IPS-NIHi7 (cell line): ENCODE measurements at regions not wholly inside any gene's neighbourhood (a gene's known extent, or its start where the extent isn't known, plus 50 kb on each side); places are given as distances from the start of the nearest gene placed in this dataset.

Source experiments
- DNase-seq: peaks from one replicate; pipeline ENCODE4 v3.0.0; 2012; ENCODE audit warnings: mixed read lengths; ENCODE audit errors: extremely low spot score

DNA sequence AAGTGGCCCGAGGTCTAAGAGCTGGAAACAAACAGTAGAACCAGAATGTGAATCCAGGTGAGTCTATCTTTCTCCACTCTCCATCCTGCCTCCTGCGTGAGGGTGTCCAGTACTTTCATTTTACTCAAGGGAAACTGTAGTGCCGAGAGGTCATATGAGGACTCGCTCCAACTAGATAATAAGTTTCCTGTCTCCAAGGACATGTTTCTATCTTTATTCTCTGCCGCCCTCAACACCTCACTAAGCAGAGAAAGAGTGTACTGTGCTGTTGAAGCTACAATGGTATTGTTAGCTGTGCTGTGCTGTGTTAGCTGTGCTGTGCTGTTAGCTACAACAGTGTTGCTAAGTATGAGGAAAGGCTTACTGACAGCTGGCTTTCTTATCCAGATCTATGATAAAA lies 137.9 kb upstream of the COL8A1 start:
- DNase-seq = no peak

DNA sequence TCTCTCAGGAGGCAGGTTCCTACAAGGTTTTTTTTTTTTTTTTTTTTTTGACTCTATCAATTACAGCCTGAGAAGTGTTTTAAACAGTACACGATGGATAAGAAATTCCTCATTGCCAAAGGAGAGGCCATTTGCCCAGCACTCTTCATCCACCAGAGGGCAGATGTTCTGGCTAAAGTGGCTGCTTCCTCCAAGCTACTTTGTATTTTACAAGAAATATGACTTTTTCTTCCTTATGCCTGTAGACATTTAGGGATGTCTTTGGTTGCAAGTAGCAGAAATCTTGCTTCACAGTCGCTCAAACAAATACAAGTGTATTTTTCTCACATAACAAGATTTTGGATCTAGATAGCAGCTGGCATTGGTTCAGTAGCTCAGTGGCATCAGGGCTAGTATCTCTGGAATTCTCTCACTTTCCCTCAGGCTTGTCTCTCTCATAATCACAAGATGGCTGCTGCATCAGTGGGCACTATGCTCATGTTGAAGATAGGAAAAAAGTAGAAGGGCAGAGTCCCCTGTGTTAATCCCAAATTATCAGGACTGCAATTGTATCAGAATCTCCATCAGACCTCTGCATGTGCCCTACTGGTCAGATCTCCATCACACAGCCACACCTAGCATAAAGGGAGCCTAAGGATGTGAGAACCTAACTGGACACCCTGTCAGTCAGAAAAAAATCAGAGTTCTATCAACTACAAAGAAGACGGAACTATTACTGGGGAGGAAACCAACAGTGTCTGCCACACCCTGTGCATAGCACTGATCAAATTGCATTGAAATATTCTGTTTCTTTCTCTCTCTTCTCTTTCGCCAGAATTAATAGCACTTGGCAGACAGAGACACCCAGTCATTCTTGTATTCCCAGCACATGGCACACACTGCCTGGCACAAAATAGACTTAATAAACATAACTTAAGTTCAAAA lies 138.9 kb upstream of the COL8A1 start:
- peak; percentile 50 for DNase-seq

DNA sequence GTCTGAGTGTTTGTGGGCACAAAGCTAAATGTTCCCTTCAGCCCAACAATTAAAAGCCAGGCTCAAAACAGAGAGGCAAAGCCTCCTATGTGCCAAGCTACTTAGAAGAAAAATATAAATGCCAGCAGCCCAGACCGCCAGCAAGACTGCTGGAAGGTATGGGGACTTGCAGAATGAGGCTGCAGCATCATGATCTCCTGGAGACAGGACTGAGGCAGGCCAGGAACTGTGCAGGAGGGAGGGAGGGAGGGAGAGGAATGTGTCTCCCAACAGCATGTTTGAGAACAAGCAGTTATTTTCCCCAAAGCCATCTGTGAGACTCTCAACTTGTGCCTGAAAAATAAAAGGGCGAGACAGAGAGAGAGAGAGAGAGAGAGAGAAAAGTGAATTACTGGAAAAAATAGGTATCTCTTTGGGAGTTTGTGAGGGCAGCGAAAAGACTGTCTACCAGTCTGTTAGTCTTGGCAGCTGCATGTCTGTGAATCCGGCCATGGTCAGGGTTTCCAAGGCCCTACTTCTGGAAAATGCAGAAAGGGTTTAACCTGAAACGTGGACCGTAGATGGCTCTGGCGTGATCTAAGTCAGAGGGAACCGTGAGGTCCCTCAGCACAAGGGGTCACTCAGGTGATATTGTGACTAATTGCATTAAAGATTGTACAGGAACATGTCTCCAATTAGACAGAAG lies 139.7 kb upstream of the COL8A1 start:
- DNase-seq = no peak

DNA sequence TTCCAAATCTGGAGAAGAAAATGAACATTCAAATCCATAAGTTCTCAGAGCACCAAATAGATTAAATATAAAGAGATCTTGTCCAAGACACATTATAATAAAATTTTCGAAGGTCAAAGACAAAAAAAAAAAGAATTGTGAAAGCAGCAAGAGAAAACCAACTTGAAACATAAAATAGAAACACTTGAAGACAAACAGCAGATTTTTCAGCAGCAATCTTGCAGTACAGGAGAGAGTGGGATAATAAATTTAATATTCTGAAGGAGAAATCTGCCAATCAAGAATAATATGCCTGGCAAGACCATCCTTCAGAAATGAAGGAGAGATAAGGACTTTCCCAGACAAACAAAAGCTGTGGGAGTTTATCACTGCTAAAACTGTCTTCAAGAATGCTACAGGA lies 150.5 kb upstream of the COL8A1 start:
- DNase-seq = no peak

DNA sequence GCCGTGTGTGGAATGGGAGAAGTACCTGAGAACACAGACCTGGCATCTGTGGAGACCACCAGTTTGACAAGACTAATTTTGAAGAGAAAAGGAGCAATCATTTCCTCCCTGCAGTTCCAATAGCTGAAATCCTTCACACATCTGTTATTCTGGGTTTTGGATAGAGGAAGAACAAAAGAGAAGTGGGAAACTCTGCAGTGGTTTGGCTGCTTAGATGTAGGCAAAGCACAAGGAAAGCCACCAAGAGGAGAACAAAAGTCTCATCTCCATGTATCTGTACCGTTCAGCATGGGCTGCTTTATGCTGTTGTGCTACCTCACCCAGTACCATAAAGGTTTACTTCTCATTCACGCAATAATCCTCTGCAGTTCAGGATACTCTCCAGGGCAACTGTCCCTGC lies 153.1 kb upstream of the COL8A1 start:
- no peak for DNase-seq

DNA sequence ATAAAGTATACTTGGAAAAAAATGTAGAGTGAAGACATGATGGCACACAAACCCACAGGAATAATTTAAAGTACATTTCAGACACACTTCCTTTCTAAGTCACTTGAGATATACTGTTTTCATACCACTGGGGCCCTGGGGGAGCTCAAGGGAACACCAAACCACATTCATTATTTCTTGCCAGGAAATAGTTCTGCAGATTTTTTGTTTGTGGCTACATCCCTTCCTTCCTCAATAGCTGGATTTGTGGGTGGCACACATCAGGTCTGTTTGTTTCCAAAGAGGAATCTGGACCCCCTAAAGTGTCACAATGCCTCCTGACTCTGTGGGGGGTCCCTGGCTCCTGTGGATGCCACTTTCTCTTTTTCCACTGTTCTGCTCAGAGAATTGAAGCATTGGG lies 153.5 kb upstream of the COL8A1 start:
- DNase-seq = no peak

DNA sequence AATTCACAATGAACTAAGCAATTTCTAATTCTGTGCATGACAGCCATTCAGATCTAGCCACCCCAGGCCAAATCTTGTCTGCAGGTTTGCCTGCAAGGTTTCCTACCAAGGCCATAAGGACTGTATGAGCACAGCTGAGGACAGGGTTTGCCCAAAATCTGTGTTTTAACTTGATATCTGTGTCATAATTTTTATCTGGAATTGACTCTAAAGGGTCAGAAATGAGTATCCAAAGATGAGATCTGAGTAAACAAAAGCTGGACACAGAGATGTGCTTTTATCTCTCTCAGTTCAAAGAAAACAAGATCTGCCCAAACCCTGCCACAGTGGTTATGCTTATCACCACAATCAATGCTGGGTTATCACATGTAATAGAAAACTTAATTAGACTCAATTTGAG lies 154.6 kb upstream of the COL8A1 start:
- no peak for DNase-seq

DNA sequence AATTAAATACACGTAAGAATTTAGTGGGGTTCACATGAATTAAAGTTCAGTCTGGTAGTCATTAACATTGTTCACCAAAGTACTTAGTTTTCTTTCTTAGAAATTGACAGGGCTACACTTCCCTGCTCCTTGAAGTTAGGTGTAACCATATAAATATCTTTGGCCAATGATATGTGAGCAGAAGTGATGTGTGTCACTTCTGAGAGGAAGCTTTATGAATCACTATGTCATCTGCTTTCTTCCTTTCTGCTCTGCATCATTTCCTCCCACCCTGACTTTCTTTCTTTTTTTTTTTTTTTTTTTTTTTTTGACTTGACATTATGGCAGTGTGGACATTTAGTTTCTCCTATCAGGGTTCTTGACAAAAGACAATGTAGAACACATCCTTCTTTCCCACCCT lies 156.2 kb upstream of the COL8A1 start:
- DNase-seq = no peak

DNA sequence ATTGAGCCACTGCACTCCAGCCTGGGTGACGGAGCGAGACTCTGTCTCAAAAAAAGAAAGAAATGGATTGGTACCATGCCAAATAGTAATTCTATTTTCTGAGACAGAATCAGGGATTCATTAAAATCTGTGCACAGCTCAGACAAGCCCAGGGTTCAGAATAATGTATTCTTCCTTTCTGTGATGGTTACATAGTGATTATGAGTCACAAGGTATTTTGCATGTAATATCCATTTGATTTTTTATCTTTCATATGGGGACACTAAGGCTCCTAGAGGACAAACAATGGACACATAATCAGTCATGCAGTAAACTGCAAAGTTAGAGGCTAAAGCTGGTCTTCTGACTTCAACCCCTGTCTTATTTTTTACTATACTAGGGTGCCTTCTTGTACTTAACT lies 156.8 kb upstream of the COL8A1 start:
- no peak for DNase-seq

DNA sequence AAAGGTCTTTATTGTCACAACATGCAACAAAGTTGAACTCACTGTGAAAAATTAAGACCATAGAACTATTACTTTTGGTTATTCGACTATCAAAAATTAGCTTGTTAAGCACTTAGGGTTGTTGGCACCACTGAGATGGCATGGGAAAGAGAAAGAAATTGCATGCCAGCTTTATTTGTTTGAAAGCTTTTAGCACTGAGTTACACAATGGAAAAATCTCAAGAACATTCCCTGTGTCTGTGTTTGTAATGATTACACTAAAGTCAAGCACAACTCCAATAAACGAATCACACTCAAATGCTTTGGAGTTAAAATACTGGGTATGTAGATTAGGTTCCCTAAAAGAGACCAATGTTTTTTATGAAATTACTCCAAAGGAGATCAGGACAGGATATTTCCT lies 158.6 kb upstream of the COL8A1 start:
- no peak for DNase-seq

DNA sequence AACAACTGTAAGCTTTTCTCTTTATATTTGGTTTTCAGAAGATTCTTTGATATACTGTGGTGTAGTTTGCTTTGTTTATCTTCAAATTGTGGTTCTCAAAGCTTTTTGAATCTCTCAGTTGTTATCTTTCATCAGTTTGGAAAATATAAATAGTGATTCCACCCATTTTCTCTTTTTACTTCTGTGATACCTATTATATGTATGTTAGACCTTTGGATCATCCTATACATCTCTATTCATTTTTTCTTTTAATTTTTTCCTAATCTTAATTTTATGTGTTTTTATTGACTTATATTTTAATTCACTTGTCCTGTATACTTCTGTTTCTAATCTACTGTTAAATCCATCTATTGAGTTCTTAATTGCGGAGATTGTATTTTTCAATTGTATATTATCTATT lies 160.7 kb upstream of the COL8A1 start:
- no peak for DNase-seq

DNA sequence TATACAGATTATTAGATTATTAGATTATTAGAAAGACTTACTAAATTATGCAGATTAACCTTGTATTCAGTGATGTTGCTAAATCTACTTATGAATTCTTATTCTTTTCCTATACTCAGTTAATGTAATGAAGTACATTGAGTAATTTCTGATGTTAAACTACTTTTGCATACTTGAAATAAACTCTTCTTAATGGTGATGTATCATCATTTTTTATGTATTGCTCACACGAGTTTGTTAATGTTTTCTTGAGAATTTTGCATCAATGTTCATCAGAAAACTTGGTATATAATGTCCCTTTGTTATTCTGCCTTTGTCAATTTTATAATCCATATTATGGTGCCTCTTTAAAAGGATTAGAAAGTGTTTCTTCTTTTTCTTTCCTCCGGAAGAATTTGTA lies 163.2 kb upstream of the COL8A1 start:
- no peak for DNase-seq

DNA sequence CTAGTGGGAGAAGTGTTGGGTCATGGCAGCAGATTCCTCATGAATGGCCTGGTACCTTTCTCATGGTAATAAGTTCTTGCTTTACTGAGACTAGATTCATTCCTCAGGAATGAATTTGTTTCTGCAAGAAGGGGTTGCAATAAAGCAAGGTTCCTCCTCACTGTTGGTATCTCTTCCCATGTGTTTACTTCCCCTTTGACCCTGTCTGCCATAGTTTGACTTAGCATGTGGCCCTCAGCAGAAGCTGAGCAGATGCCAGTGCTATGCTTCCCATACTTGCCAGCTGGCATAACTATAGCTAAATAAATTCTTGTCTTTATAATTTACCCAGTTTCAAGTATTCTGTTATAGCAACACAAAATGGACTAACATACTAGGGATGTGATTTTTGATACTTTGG lies 163.6 kb upstream of the COL8A1 start:
- DNase-seq = no peak

DNA sequence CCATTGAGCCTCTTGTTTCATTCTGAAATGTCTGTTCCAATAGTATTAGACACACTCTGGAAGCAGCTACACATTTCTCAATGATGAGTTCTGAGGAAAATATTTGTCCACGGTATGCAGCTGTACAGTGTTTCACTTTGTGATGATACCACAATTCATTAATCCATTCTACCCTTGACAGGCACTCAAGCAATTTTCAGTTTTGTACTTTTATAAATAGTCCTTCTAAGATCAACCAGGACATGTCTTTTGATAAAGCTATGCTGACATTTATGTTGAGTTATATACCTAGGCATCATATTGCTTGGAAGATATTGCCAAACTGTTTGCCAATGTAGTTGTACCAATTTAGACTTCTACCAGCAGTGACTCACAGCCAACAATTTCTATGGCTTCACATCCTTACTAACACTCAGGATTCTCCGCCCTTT lies 165.1 kb upstream of the COL8A1 start:
- DNase-seq = no peak

DNA sequence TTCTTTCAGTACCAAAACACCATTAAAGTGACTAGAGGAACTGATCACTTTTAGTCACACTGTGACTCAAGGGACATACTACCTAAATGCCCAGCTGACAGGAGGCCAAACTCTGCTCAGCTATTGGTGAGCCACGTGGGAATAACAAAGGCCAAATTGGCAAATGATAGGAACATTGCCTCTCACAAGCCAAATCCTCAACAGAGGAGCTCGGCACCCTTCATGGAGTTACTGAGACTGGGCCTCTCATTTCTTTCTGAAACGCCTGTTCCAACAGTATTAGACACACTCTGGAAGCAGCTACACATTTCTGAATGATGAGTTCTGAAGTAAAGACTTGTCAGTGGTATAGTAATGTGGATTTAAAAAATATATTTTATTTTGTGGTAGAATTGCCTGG lies 166.0 kb upstream of the COL8A1 start:
- no peak for DNase-seq

DNA sequence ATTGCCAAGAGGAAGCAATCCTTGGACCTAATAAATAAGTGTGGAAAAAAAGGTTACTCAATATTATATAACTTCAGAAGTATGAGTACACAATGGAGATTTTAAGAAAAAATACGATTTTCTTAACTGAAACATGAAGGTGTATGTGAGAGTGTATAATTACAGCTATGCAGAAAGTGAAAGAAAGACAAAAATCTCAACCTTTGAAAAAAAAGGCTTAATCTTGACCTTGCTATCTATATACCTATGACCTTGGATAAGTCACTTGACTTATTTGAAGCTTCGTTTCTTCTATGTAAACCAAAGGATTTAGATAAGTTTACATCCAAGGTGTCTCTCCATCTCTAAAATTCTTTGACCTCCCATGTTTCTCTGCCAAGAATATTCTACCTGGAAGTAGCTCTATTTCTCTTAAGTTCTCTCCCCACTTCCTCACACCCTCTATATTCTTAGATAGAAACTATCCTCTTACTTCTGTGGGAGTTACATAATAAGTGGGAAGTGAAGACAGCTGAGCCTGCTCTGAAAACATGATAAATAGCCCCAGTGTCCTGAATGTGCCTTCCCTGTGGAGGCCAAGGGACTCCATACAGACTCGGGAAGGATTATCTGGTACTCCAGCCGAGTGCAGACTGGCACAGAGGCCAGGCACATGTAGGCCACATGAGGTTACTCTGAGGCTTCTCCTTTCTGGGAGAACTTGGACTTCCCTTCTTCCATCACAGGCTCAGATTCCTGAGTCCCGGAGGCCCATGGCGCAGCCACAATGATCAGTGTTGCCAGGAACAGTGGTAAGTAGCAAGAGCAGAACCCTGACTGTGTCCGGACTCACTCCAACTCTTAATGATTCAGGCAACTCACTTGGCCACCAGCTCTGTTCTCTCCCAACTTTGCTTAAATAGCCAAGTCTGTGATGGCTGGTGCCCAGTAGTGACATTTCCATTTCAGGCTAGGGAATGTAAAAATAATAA lies 166.8 kb upstream of the COL8A1 start:
- DNase-seq = no peak

DNA sequence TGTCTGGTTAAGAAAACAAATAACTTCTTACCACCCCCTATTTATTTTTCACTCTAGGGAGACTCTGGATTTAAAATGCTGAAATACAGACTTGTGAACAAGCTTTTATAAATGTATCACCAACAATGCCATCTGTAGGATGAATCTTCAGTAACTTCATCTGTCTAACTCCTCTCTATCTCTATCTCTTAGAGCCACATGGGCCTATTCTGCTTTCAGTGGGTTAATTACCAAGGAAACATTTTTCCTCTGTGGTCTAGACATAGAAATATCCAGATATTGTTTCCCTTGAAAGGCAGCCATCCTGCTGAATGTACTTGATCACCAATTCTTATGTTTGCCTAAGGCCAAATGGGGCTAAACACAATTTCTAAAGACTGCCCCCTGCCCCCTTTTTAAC lies 167.6 kb upstream of the COL8A1 start:
- DNase-seq = no peak

DNA sequence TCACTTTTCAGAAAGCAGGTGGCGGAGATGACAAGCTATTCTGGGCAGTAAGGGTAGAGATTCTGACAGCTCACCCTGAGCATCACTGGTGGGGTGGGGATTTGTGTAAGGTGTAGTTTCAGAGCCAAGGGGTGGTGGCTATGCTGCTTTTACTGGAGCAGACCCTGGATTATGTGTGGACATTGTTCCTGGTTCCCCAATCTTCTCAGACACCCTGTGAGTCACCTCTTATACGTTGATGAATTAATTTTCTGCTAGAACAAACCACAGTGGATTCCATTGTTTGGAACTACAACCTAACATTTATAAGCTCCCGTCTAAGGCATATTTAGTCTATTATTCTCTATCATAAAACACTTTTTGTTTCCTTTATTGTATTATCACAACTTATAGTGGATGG lies 169.5 kb upstream of the COL8A1 start:
- DNase-seq = no peak

DNA sequence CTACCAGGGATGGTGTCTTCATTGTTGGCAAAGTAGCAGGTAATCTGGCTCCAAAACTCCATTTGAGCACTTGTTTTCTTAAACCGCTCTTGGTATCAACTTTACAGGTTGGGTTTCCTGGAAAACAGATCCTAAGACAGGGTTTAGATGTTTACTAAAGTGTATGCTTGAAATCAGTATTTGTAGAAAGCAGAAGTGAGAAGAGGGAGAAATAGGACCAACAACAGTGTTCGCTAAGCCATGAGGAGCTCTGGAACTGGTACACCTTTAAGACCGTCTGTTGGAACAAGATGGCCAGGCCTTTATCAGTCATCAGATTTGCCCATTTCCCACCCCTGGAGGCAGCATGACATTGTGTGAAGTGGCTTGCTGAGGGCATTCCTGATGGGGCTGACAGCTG lies 171.0 kb upstream of the COL8A1 start:
- no peak for DNase-seq

DNA sequence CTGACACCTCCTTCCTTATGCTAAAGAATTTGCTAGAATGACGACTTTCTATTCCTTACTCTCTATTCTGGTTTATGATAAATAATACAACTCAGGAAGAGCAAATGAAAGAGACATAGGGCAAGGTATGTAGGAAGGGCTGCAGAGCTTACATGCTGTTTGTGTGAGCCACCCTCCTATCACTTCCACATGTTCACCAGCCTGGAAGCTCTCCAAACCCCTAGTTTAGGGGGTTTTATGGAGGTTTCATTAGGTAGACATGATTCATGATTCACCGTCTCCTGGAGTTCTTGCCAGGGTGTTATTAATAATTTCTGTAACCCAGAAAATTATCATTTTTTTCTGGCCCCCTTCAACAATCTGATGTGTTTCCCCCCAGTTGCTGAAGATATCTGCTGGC lies 172.1 kb upstream of the COL8A1 start:
- DNase-seq = no peak

DNA sequence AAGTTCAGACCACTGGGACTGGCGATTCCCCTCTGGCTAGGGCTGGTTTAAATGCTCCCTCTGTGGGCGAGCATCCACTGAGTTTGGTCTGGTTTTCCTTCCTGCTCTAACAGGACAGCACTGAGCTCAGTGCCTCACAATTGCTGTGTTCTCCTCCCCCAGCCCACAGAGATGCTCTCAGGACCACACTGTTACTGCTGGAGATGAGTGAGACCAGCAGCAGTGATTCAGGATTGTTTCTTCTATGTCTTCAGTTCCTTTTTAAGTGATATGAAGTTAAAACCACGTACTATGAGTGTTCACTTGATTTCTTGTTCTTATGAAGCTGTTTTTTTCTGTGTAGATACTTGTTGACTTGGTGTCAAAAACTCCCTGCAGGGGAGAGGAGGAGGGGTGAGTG lies 180.4 kb upstream of the COL8A1 start:
- DNase-seq = no peak

DNA sequence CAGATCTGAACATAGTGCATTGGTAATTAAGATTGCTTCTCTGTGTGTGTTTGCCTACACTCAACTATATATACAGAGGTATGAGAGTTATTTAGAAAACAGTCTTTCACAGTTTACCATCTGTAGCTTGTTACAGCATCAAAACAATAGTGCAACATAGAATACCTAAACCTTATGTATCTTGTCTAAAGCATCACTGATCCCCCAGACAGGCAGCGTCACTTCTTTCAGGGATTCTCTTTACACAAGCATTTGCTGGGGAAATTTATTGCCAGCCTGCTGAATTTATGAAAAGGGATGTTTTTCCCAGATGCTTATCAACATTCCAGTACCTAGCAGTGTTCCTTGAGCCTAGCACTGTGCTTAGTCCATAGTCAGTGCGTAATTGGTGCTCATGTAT lies 195.8 kb upstream of the COL8A1 start:
- no peak for DNase-seq
